MM.1S (cell line): ENCODE measurements at regions not wholly inside any gene's neighbourhood (a gene's known extent, or its start where the extent isn't known, plus 50 kb on each side); places are given as distances from the start of the nearest gene placed in this dataset.

ENCODE experiments used
- EZH2 ChIP-seq: fragments of 300-600 bp; sonication (generic); optimal IDR thresholded peaks from 2 replicates; pipeline ENCODE3; 2017; ENCODE audit warnings: low read depth, mild to moderate bottlenecking, antibody characterized with exemption, low read length, mixed read lengths
- TF ChIP-seq, protein P1 (sequence below): fragments of 300-600 bp; sonication (generic); IDR thresholded peaks from 2 replicates; pipeline ENCODE4 v1.5.1; 2016; ENCODE audit warnings: antibody characterized with exemption, low read length, mixed read lengths

DNA sequence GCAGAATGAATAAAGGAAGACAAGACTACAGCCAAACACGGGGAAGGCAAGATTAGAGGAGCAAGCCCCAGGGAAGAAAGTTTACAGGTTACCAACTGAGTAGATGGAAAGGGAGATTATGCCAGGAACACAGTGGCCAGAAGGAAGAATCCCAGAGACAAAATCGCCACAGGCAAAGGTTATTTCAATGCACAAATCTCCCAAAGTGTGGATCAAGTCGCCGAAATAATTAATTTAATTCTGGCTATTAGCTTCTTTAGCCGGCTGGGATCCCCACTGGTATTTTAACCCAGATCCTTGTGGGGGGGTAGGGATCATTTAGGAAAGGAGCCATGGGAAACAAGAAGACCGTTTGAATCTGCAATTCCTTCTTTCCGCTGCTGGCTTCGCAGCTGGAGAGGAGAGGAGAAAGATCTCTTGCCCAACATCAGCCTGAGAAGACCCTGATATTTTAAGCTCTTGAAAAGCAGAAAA lies 171.0 kb downstream of the DHX15 start:
- TF ChIP-seq, protein P1, sequence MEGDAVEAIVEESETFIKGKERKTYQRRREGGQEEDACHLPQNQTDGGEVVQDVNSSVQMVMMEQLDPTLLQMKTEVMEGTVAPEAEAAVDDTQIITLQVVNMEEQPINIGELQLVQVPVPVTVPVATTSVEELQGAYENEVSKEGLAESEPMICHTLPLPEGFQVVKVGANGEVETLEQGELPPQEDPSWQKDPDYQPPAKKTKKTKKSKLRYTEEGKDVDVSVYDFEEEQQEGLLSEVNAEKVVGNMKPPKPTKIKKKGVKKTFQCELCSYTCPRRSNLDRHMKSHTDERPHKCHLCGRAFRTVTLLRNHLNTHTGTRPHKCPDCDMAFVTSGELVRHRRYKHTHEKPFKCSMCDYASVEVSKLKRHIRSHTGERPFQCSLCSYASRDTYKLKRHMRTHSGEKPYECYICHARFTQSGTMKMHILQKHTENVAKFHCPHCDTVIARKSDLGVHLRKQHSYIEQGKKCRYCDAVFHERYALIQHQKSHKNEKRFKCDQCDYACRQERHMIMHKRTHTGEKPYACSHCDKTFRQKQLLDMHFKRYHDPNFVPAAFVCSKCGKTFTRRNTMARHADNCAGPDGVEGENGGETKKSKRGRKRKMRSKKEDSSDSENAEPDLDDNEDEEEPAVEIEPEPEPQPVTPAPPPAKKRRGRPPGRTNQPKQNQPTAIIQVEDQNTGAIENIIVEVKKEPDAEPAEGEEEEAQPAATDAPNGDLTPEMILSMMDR: no peak
- TF ChIP-seq EZH2: no peak
